ENCODE measurements at regions not wholly inside any gene's neighbourhood (a gene's known extent, or its start where the extent isn't known, plus 50 kb on each side); places are given as distances from the start of the nearest gene placed in this dataset.

DNA sequence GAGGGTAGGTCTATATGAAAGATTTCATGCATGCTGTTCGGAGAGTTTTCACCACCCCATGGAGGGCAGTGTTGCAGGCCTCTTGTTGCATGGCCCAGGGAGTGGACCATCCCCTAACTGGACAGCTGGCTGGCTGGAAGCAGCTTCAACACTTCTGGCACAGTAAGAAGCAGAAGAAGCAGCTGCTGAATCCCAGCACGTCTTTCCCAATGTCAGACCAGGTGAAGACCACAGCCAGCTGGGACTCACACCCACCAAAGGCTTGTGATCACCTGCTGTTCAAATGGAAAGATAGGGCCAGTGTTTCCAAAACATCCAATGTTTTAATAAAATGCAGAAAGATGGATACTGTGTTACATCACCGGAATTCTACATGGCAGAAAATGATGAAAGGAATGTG is 1423.6 kb downstream of the AACS start:
- H3K4me2 ChIP-seq (ENCODE audit: low read length) = no peak overlapping the region
- no peaks in the 10 kb centered on the region for H3K4me1 ChIP-seq (ENCODE audit: insufficient read depth, low read length, severe bottlenecking)
- no peaks in the 10 kb centered on the region for H3K9me2 ChIP-seq (ENCODE audit: low read depth, low read length)
- no peaks in the 10 kb centered on the region for H4K20me1 ChIP-seq (ENCODE audit: insufficient read depth, low read length)
- H3K9ac ChIP-seq (ENCODE audit: low read length) = no peak overlapping the region
- no peaks in the 10 kb centered on the region for H3K79me2 ChIP-seq (ENCODE audit: insufficient read depth, low read length)
- no peaks in the 10 kb centered on the region; the same call in 1 of the 2 replicates for H3K36me3 ChIP-seq (ENCODE audit: insufficient read depth, low read length)
- no peak overlapping the region for H3K27ac ChIP-seq (ENCODE audit: low read depth, low read length, poor library complexity, severe bottlenecking)
- no peak overlapping the region for H3K4me3 ChIP-seq (ENCODE audit: low read depth, low read length, poor library complexity, severe bottlenecking)
- no peaks in the 10 kb centered on the region for H3F3A ChIP-seq (ENCODE audit: insufficient read depth, low read length)
- no peaks in the 10 kb centered on the region for H3K27me3 ChIP-seq (ENCODE audit: insufficient read depth, low read length)
- H3K9me3 ChIP-seq (ENCODE audit: low read length) = no peaks in the 10 kb centered on the region
- no peak overlapping the region for H2AFZ ChIP-seq (ENCODE audit: low read length)
- no peak for TF ChIP-seq EZH2 (IDR thresholded peaks at IDR 0.05; ENCODE audit: borderline replicate concordance, low read length)
- TF ChIP-seq, protein P1, sequence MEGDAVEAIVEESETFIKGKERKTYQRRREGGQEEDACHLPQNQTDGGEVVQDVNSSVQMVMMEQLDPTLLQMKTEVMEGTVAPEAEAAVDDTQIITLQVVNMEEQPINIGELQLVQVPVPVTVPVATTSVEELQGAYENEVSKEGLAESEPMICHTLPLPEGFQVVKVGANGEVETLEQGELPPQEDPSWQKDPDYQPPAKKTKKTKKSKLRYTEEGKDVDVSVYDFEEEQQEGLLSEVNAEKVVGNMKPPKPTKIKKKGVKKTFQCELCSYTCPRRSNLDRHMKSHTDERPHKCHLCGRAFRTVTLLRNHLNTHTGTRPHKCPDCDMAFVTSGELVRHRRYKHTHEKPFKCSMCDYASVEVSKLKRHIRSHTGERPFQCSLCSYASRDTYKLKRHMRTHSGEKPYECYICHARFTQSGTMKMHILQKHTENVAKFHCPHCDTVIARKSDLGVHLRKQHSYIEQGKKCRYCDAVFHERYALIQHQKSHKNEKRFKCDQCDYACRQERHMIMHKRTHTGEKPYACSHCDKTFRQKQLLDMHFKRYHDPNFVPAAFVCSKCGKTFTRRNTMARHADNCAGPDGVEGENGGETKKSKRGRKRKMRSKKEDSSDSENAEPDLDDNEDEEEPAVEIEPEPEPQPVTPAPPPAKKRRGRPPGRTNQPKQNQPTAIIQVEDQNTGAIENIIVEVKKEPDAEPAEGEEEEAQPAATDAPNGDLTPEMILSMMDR (IDR thresholded peaks at IDR 0.05; ENCODE audit: low read length) = no peak

DNA sequence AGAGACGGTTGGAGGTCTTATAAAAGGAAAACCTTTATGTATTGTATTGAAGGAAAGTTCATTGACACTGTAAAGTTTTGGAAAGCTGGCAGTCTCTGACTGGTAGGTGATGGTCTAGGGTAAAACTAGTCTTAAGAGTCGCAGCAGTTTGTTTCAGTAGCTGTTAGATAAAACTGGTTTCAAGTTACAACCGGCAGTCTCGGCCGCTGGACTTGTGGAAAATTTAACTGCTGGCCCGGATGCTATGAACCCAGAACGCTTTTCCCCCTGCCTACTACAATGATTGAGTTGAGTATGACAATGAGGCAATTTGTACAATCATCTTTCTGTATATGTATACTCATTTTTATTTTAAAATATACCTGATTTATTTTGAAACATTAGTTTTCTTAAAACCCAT is 1426.9 kb downstream of the AACS start:
- Histone ChIP-seq H2AFZ (ENCODE audit: low read length) (no peak overlapping the region), H3F3A (ENCODE audit: insufficient read depth, low read length) (no peaks in the 10 kb centered on the region), H3K79me2 (ENCODE audit: insufficient read depth, low read length) (no peaks in the 10 kb centered on the region), H3K4me1 (ENCODE audit: insufficient read depth, low read length, severe bottlenecking) (no peaks in the 10 kb centered on the region), H3K27me3 (ENCODE audit: insufficient read depth, low read length) (no peaks in the 10 kb centered on the region), H3K9me2 (ENCODE audit: low read depth, low read length) (no peaks in the 10 kb centered on the region), H3K36me3 (ENCODE audit: insufficient read depth, low read length) (no peaks in the 10 kb centered on the region; the same call in 1 of the 2 replicates), H4K20me1 (ENCODE audit: insufficient read depth, low read length) (no peaks in the 10 kb centered on the region), H3K9ac (ENCODE audit: low read length) (no peak overlapping the region), H3K4me3 (ENCODE audit: low read depth, low read length, poor library complexity, severe bottlenecking) (no peak overlapping the region), H3K4me2 (ENCODE audit: low read length) (no peak overlapping the region), H3K9me3 (ENCODE audit: low read length) (no peaks in the 10 kb centered on the region), H3K27ac (ENCODE audit: low read depth, low read length, poor library complexity, severe bottlenecking) (no peak overlapping the region)
- TF ChIP-seq, protein P1 (IDR thresholded peaks at IDR 0.05; ENCODE audit: low read length) = no peak
- no peak for TF ChIP-seq EZH2 (IDR thresholded peaks at IDR 0.05; ENCODE audit: borderline replicate concordance, low read length)

DNA sequence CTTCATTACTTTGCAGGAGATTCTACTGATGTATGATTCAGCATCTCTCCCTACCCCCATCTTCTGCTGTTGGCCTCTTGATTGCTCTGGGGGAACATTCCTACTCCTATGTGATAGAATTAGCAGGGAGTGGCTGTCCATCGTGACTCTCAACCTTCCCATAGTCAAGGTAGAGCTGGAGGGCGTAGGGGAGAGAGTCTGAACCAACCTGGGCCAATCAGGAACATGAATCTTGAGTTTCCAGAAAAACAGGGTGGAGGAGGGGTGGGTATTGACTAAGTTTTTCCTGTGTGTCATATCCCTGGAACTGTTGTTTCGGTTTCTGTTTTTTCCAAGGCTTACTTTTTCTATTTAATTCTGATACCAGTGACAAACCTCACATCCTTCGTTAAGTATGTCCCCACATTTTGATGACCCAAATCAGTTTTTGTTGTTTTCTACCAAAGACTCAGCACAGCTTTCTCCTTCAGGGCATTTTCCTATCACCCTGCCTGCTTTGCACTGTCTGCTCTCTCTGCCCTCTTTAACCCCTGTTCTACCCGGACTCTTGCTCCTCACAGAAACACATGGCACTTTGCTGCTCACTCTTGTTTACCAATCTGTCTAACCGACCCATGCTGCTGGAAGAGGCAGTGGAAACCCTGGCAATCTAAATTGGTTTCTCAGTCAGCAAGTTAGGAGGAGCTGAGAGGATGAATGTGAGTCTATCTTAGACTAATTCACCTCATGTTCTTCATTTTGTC is 1428.3 kb downstream of the AACS start:
- H3K4me1 ChIP-seq (ENCODE audit: insufficient read depth, low read length, severe bottlenecking) = no peaks in the 10 kb centered on the region
- no peaks in the 10 kb centered on the region for H3K9me2 ChIP-seq (ENCODE audit: low read depth, low read length)
- H3K9me3 ChIP-seq (ENCODE audit: low read length) = no peaks in the 10 kb centered on the region
- H2AFZ ChIP-seq (ENCODE audit: low read length) = no peak overlapping the region
- H3K79me2 ChIP-seq (ENCODE audit: insufficient read depth, low read length) = no peaks in the 10 kb centered on the region
- H3K4me3 ChIP-seq (ENCODE audit: low read depth, low read length, poor library complexity, severe bottlenecking) = no peak overlapping the region
- H3F3A ChIP-seq (ENCODE audit: insufficient read depth, low read length) = no peaks in the 10 kb centered on the region
- no peaks in the 10 kb centered on the region for H3K27me3 ChIP-seq (ENCODE audit: insufficient read depth, low read length)
- no peak overlapping the region for H3K27ac ChIP-seq (ENCODE audit: low read depth, low read length, poor library complexity, severe bottlenecking)
- TF ChIP-seq EZH2 (IDR thresholded peaks at IDR 0.05; ENCODE audit: borderline replicate concordance, low read length) = no peak
- TF ChIP-seq, protein P1 (IDR thresholded peaks at IDR 0.05; ENCODE audit: low read length) = no peak
- no peak overlapping the region for H3K9ac ChIP-seq (ENCODE audit: low read length)
- H3K36me3 ChIP-seq (ENCODE audit: insufficient read depth, low read length) = no peaks in the 10 kb centered on the region; the same call in 1 of the 2 replicates
- H3K4me2 ChIP-seq (ENCODE audit: low read length) = no peak overlapping the region
- H4K20me1 ChIP-seq (ENCODE audit: insufficient read depth, low read length) = no peaks in the 10 kb centered on the region
